ENCODE measurements at regions not wholly inside any gene's neighbourhood (a gene's known extent, or its start where the extent isn't known, plus 50 kb on each side); places are given as distances from the start of the nearest gene placed in this dataset.

- Histone ChIP-seq H4K8ac (ENCODE audit: low read depth in 2 of 2, low read length in 2 of 2) (no peak overlapping the region), H4K91ac (ENCODE audit: insufficient read depth, low read depth, low read length) (no peak overlapping the region), H3K79me1 (ENCODE audit: low read depth in 1 of 2, low read length in 2 of 2) (no peaks in the 10 kb centered on the region), H3K27me3 (ENCODE audit: control insufficient read depth, insufficient read depth, low read length) (no peaks in the 10 kb centered on the region), H2BK120ac (ENCODE audit: low read depth, low read length) (no peak overlapping the region), H2AK9ac (replicated peaks; ENCODE audit: low read depth, low read length, poor library complexity) (no peak overlapping the region), H3K4ac (ENCODE audit: low read depth, low read length) (no peak overlapping the region), H3K14ac (replicated peaks; ENCODE audit: low read depth, low read length) (no peak overlapping the region), H4K5ac (ENCODE audit: low read depth, low read length) (no peak overlapping the region), H2BK20ac (ENCODE audit: low read depth, low read length) (no peak overlapping the region), H3K56ac (ENCODE audit: extremely low read depth, insufficient read depth, low read length) (no peak overlapping the region), H2BK5ac (ENCODE audit: low read depth, low read length, poor library complexity, severe bottlenecking) (no peak overlapping the region), H3K4me3 (ENCODE audit: insufficient read depth, low read depth, low read length) (no peak overlapping the region), H3K9ac (ENCODE audit: low read depth, low read length) (no peak overlapping the region), H3K23ac (ENCODE audit: low read depth, low read length) (no peak overlapping the region), H3K18ac (ENCODE audit: low read depth, low read length) (no peak overlapping the region), H3K4me1 (ENCODE audit: control insufficient read depth, insufficient read depth, low read length) (no peaks in the 10 kb centered on the region), H2AFZ (replicated peaks; ENCODE audit: low read length, poor library complexity) (no peak overlapping the region), H4K20me1 (ENCODE audit: insufficient read depth, low read length) (no peaks in the 10 kb centered on the region), H3K27ac (ENCODE audit: insufficient read depth, low read length) (no peak overlapping the region), H3K9me3 (ENCODE audit: control insufficient read depth, insufficient read depth, low read length) (no peaks in the 10 kb centered on the region), H3K4me2 (ENCODE audit: low read depth, low read length) (no peak overlapping the region), H3K36me3 (ENCODE audit: control insufficient read depth, insufficient read depth, low read length) (no peaks in the 10 kb centered on the region), H2AK5ac (ENCODE audit: low read depth, low read length) (no peak overlapping the region), H3K9me1 (ENCODE audit: insufficient read depth, low read length) (no peaks in the 10 kb centered on the region), H2BK15ac (ENCODE audit: low read depth, low read length) (no peak overlapping the region)
- DNase-seq, result no peak
- ChIA-PET POLR2A (ENCODE audit: unreplicated experiment) (no interaction called here), CTCF (no interaction called here)
- dilution Hi-C loops (cut with HindIII; ENCODE audit: low sequenced_read_pairs, unreplicated experiment) (no loop called here), intact Hi-C loops (cut with micrococcal nuclease) (loop anchor here (5.0 kb wide), 3 partner anchors 185 to 590 kb away; no protein-coding TSS in a partner anchor), in situ Hi-C loops (cut with MboI; ENCODE audit: low sequenced_read_pairs) (no loop called here)
- TF ChIP-seq RFX5 (IDR thresholded peaks at IDR 0.05; ENCODE audit: low read depth, low read length) (no peak), SMC3 (IDR thresholded peaks at IDR 0.05; ENCODE audit: low read depth, low read length) (no peak), BHLHE40 (IDR thresholded peaks at IDR 0.05; ENCODE audit: low read depth, low read length) (no peak), NFE2L2 (IDR thresholded peaks at IDR 0.05; ENCODE audit: low read depth, low read length) (no peak), RCOR1 (IDR thresholded peaks at IDR 0.05; ENCODE audit: insufficient replicate concordance, low read length) (no peak), ELK1 (IDR thresholded peaks at IDR 0.05; ENCODE audit: borderline replicate concordance, low read depth, low read length) (no peak), RAD21 (IDR thresholded peaks at IDR 0.05; ENCODE audit: low read length) (no peak), MAFK (IDR thresholded peaks at IDR 0.05; ENCODE audit: low read depth, low read length) (no peak), CTCF (conservative IDR thresholded peaks at IDR 0.05; ENCODE audit: low read depth, low read length) (no peak), MAZ (IDR thresholded peaks at IDR 0.05; ENCODE audit: borderline replicate concordance, low read depth, low read length) (no peak), MXI1 (IDR thresholded peaks at IDR 0.05; ENCODE audit: borderline replicate concordance, low read depth, low read length) (no peak), CHD1 (IDR thresholded peaks at IDR 0.05; ENCODE audit: low read depth, low read length) (no peak), POLR2A (IDR thresholded peaks at IDR 0.05; ENCODE audit: low read depth, low read length) (no peak), FOS (IDR thresholded peaks at IDR 0.05; ENCODE audit: low read depth, low read length) (no peak), CEBPB (IDR thresholded peaks at IDR 0.05; ENCODE audit: low read depth, low read length) (no peak)
- TF ChIP-seq, protein P1, sequence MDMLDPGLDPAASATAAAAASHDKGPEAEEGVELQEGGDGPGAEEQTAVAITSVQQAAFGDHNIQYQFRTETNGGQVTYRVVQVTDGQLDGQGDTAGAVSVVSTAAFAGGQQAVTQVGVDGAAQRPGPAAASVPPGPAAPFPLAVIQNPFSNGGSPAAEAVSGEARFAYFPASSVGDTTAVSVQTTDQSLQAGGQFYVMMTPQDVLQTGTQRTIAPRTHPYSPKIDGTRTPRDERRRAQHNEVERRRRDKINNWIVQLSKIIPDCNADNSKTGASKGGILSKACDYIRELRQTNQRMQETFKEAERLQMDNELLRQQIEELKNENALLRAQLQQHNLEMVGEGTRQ (IDR thresholded peaks at IDR 0.05; ENCODE audit: low read depth, low read length), result no peak
- ATAC-seq (ENCODE audit: low read depth), result no peak
- BruUV-seq (replicated peaks), result no TSS peak
- WGBS, 2 experiments (ENCODE audit: extremely low coverage in 2 of 2, insufficient read length in 1 of 2), result 40% methylated on average over 1 of the region's 4 CpGs; no CpG with 5 or more reads in 1 of the 2 experiments
Measured at GRCh38 chr4:72887152-72887551, 182.4 kb downstream of the COX18 start.

All from IMR-90 (cell line).